Astrocyte (in vitro differentiated cells and primary cell): ENCODE measurements at regions not wholly inside any gene's neighbourhood (a gene's known extent, or its start where the extent isn't known, plus 50 kb on each side); places are given as distances from the start of the nearest gene placed in this dataset.
A peak's percentile ranks its signal among the peaks of the same experiment; 100 is the strongest.

Source experiments
- DNase-seq: peaks from one replicate; pipeline ENCODE4 v3.0.0-alpha.2; 2010; ENCODE audit warnings: low read depth
- FAIRE-seq: peaks from 2 replicates; lab custom pipeline; 2011; peaks lifted over from hg19 to GRCh38; lab: Jason Lieb, UNC
- H2AFZ ChIP-seq: 2 replicates; pipeline ENCODE4 v1.6.0; 2012; ENCODE audit warnings: low read depth, low read length, inconsistent platforms
- H3K27ac ChIP-seq: 2 replicates; pipeline ENCODE4 v1.5.1; 2011; ENCODE audit warnings: low read depth, low read length, inconsistent platforms
- H3K27me3 ChIP-seq: 2 replicates; pipeline ENCODE4 v1.6.0; 2011; ENCODE audit warnings: low read length, inconsistent platforms; ENCODE audit not compliant: insufficient read depth
- H3K36me3 ChIP-seq: 2 replicates; pipeline ENCODE4 v1.5.1; 2011; ENCODE audit warnings: low read length, inconsistent platforms; ENCODE audit not compliant: insufficient read depth
- H3K4me1 ChIP-seq: 2 replicates; pipeline ENCODE4 v1.5.1; 2011; ENCODE audit warnings: low read length, inconsistent platforms; ENCODE audit not compliant: insufficient read depth
- H3K4me2 ChIP-seq: 2 replicates; pipeline ENCODE4 v1.6.0; 2012; ENCODE audit warnings: low read length, inconsistent platforms
- H3K4me3 ChIP-seq: 2 replicates; pipeline ENCODE4 v1.5.1; 2011; ENCODE audit warnings: low read depth, mild to moderate bottlenecking, low read length, inconsistent platforms; ENCODE audit not compliant: insufficient read depth
- H3K79me2 ChIP-seq: 2 replicates; pipeline ENCODE4 v1.6.0; 2012; ENCODE audit warnings: mild to moderate bottlenecking, low read length, inconsistent platforms; ENCODE audit not compliant: insufficient read depth
- H3K9ac ChIP-seq: 2 replicates; pipeline ENCODE4 v1.6.0; 2012; ENCODE audit warnings: mild to moderate bottlenecking, low read length, inconsistent platforms
- H3K9me3 ChIP-seq: 2 replicates; pipeline ENCODE4 v1.5.1; 2012; ENCODE audit warnings: low read depth, mild to moderate bottlenecking, low read length, inconsistent platforms; ENCODE audit not compliant: insufficient read depth
- H4K20me1 ChIP-seq: 2 replicates; pipeline ENCODE4 v1.6.0; 2012; ENCODE audit warnings: low read length, inconsistent platforms; ENCODE audit not compliant: insufficient read depth
- H3K27ac Mint-ChIP-seq: one replicate; pipeline ENCODE4 v1.8.0; 2021; ENCODE audit warnings: mild to moderate bottlenecking, mixed read lengths; ENCODE audit not compliant: unreplicated experiment
- H3K27me3 Mint-ChIP-seq: one replicate; pipeline ENCODE4 v1.8.0; 2021; ENCODE audit warnings: low read depth, mixed read lengths; ENCODE audit not compliant: unreplicated experiment
- H3K36me3 Mint-ChIP-seq: one replicate; pipeline ENCODE4 v1.8.0; 2021; ENCODE audit warnings: low read depth, mixed read lengths; ENCODE audit not compliant: unreplicated experiment
- H3K4me1 Mint-ChIP-seq: one replicate; pipeline ENCODE4 v1.8.0; 2021; ENCODE audit warnings: low read depth, mixed read lengths; ENCODE audit not compliant: unreplicated experiment
- H3K4me3 Mint-ChIP-seq: one replicate; pipeline ENCODE4 v1.8.0; 2021; ENCODE audit warnings: mild to moderate bottlenecking, moderate library complexity, mixed read lengths; ENCODE audit not compliant: unreplicated experiment
- H3K9me3 Mint-ChIP-seq: one replicate; pipeline ENCODE4 v1.8.0; 2021; ENCODE audit warnings: mild to moderate bottlenecking, mixed read lengths; ENCODE audit not compliant: unreplicated experiment
- EZH2 ChIP-seq: IDR thresholded peaks from 2 replicates; pipeline ENCODE4 v1.6.1; 2012; ENCODE audit warnings: mild to moderate bottlenecking, low read length, inconsistent platforms; ENCODE audit not compliant: insufficient read depth
- TF ChIP-seq, protein P1 (sequence below): IDR thresholded peaks from 2 replicates; pipeline ENCODE4 v1.5.1; 2011; ENCODE audit warnings: low read depth, mild to moderate bottlenecking, inconsistent platforms, low read length, moderate library complexity; ENCODE audit not compliant: insufficient read depth

DNA sequence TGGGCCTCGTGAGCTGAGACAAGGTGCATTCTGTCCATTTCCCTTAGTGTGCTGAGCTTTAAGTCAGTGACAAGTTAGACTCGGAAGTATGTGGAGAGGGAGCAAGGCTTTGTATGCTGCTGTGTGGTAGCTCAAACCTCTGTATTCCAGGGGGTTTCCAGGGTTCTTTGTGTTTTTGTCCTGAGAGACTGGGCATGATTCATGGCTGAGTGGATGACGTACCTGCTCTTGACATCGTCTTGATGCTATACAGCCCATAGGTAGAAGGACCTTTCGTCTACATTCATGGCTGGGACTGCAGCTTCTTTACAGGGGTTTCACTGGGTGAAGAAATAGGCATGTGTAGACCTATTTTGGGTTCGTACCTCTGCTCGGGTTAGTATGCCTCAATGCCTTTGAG lies 162.7 kb upstream of the WDR1 start:
- DNase-seq = no peak
- Mint-ChIP-seq H3K36me3 (no peaks in the 10 kb centered on the region), H3K4me3 (no peak overlapping the region), H3K27me3 (peaks cover 1% of the 10 kb centered on the region), H3K4me1 (peaks cover 33% of the 10 kb centered on the region), H3K27ac (no peak overlapping the region), H3K9me3 (peaks cover 2% of the 10 kb centered on the region)
- no peak overlapping the region for H3K9ac ChIP-seq
- H3K4me1 ChIP-seq = no peaks in the 10 kb centered on the region
- no peak for FAIRE-seq
- H2AFZ ChIP-seq = no peak overlapping the region
- H3K27ac ChIP-seq = no peak overlapping the region
- no peaks in the 10 kb centered on the region for H4K20me1 ChIP-seq
- no peaks in the 10 kb centered on the region for H3K27me3 ChIP-seq
- H3K4me2 ChIP-seq = no peak overlapping the region
- no peak overlapping the region for H3K4me3 ChIP-seq
- no peaks in the 10 kb centered on the region for H3K79me2 ChIP-seq
- no peak for TF ChIP-seq EZH2
- TF ChIP-seq, protein P1, sequence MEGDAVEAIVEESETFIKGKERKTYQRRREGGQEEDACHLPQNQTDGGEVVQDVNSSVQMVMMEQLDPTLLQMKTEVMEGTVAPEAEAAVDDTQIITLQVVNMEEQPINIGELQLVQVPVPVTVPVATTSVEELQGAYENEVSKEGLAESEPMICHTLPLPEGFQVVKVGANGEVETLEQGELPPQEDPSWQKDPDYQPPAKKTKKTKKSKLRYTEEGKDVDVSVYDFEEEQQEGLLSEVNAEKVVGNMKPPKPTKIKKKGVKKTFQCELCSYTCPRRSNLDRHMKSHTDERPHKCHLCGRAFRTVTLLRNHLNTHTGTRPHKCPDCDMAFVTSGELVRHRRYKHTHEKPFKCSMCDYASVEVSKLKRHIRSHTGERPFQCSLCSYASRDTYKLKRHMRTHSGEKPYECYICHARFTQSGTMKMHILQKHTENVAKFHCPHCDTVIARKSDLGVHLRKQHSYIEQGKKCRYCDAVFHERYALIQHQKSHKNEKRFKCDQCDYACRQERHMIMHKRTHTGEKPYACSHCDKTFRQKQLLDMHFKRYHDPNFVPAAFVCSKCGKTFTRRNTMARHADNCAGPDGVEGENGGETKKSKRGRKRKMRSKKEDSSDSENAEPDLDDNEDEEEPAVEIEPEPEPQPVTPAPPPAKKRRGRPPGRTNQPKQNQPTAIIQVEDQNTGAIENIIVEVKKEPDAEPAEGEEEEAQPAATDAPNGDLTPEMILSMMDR = no peak
- peaks cover 14% of the 10 kb centered on the region for H3K9me3 ChIP-seq
- no peaks in the 10 kb centered on the region for H3K36me3 ChIP-seq

DNA sequence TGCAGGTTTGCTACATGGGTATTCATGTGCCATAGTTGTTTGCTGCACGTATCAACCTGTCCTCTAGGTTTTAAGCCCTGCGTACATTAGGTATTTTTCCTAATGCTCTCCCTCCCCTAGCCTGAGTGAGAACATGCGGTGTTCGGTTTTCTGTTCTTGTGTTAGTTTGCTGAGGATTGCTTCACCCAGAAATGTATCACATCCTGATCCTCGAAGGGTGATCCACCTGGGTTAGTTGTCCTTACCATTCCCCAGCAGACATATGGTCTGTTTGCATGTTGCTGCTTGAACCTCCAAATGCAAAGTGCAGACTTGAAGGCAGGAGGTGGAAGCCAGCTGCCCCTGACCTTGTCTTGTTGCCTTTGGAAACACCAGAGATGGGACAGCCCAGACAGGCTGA lies 161.5 kb upstream of the WDR1 start:
- Histone ChIP-seq H3K9me3 (peaks cover 14% of the 10 kb centered on the region), H2AFZ (no peak overlapping the region), H3K36me3 (no peaks in the 10 kb centered on the region), H3K4me2 (no peak overlapping the region), H3K27me3 (no peaks in the 10 kb centered on the region), H3K9ac (no peak overlapping the region), H3K27ac (no peak overlapping the region), H3K4me1 (no peaks in the 10 kb centered on the region), H3K4me3 (no peak overlapping the region), H4K20me1 (no peaks in the 10 kb centered on the region), H3K79me2 (no peaks in the 10 kb centered on the region)
- Mint-ChIP-seq H3K36me3 (no peaks in the 10 kb centered on the region), H3K27ac (no peak overlapping the region), H3K27me3 (peaks cover 1% of the 10 kb centered on the region), H3K4me3 (no peak overlapping the region), H3K9me3 (peaks cover 2% of the 10 kb centered on the region), H3K4me1 (peaks cover 33% of the 10 kb centered on the region)
- FAIRE-seq (no peak), DNase-seq (no peak)
- no peak for TF ChIP-seq EZH2
- TF ChIP-seq, protein P1 = no peak

DNA sequence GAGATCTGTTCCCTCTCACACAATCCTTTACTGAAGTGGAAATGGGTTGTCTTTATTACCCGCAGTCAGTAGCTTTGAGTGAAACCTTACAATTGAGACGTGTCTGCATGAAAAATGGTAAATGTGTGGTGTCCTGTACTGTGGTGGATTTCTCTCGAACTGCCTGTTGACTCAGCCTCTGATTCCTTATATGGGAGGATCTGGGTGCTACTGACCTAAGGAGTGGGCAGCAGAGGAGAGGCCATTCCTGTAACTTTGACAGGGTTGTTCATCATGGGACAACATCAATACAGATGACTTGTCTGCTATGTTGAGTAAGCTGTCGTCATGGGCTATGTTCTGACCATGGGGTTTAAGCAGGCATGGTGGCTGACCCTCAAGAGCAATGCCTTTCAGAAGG lies 159.6 kb upstream of the WDR1 start:
- Histone ChIP-seq H3K4me2 (no peak overlapping the region), H3K4me3 (no peak overlapping the region), H3K79me2 (no peaks in the 10 kb centered on the region), H3K9ac (no peak overlapping the region), H4K20me1 (no peaks in the 10 kb centered on the region), H3K9me3 (peaks cover 14% of the 10 kb centered on the region), H3K27me3 (no peaks in the 10 kb centered on the region), H3K27ac (no peak overlapping the region), H3K36me3 (no peaks in the 10 kb centered on the region), H3K4me1 (no peaks in the 10 kb centered on the region), H2AFZ (no peak overlapping the region)
- no peak for TF ChIP-seq EZH2
- TF ChIP-seq, protein P1 = no peak
- FAIRE-seq (no peak), DNase-seq (no peak)
- Mint-ChIP-seq H3K27me3 (peaks cover 3% of the 10 kb centered on the region), H3K4me1 (peaks cover 20% of the 10 kb centered on the region), H3K4me3 (no peak overlapping the region), H3K9me3 (peaks cover 2% of the 10 kb centered on the region), H3K27ac (peak overlapping the region; percentile 50), H3K36me3 (no peaks in the 10 kb centered on the region)
